ENCODE measurements at regions not wholly inside any gene's neighbourhood (a gene's known extent, or its start where the extent isn't known, plus 50 kb on each side); places are given as distances from the start of the nearest gene placed in this dataset.

DNA sequence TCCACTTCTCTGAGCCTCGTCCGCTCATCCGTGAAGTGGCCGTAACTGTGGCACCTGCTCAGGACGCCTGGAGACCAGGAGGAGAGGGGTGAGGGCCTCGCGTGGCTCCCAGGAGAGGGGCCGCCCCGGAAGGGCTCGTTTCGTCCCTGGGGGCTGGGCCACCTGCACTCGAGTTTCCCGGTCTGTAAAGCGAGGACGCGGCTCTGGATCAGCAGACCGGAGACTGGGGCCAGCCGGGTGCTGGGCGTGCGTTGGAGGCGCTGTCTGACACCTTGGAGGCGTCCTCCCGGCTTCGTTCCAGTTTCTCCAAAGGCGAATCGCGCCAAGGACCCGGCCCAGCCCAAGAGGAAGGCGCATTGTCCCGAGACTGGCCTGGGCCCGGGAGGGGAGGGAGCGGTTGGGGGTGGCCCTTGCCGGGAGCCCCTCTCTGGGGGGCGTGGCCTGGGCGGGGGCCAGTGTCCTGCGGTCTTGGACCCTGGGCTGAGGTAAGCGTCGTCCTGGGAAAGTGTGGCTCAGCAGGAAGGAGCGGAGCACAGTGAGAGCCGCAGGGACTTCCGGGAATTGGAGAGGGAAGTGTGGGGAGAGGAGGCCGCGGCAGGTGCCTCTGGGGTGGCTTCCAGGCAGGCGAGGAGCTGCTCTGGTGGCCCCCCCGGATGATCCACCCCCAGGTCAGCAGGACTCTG is 89.6 kb downstream of the FOXL3 start:
- TF ChIP-seq POLR2A (IDR thresholded peaks at IDR 0.05): no peak
- TF ChIP-seq, protein P1, sequence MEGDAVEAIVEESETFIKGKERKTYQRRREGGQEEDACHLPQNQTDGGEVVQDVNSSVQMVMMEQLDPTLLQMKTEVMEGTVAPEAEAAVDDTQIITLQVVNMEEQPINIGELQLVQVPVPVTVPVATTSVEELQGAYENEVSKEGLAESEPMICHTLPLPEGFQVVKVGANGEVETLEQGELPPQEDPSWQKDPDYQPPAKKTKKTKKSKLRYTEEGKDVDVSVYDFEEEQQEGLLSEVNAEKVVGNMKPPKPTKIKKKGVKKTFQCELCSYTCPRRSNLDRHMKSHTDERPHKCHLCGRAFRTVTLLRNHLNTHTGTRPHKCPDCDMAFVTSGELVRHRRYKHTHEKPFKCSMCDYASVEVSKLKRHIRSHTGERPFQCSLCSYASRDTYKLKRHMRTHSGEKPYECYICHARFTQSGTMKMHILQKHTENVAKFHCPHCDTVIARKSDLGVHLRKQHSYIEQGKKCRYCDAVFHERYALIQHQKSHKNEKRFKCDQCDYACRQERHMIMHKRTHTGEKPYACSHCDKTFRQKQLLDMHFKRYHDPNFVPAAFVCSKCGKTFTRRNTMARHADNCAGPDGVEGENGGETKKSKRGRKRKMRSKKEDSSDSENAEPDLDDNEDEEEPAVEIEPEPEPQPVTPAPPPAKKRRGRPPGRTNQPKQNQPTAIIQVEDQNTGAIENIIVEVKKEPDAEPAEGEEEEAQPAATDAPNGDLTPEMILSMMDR (IDR thresholded peaks at IDR 0.05): no peak
- TF ChIP-seq POLR2AphosphoS5 (IDR thresholded peaks at IDR 0.05): no peak
- H3K4me1 ChIP-seq: no peaks in the 10 kb centered on the region
- peaks cover 0 to 28% of the 10 kb centered on the region in 2 donors for H3K27me3 ChIP-seq
- H3K36me3 ChIP-seq: no peaks in the 10 kb centered on the region
- intact Hi-C loops (cut with DNase I; ENCODE audit: low total_unique reads): no loop called here
- peaks cover 4 to 12% of the 10 kb centered on the region in 2 donors for H3K9me3 ChIP-seq
- H3K27ac ChIP-seq: no peak overlapping the region
- DNase-seq (ENCODE audit: low spot score in 2 of 2): peak in 1 of 2 donors; percentile 16
- peak overlapping the region; percentile 21 to 57 (median 24) for H3K4me3 ChIP-seq

DNA sequence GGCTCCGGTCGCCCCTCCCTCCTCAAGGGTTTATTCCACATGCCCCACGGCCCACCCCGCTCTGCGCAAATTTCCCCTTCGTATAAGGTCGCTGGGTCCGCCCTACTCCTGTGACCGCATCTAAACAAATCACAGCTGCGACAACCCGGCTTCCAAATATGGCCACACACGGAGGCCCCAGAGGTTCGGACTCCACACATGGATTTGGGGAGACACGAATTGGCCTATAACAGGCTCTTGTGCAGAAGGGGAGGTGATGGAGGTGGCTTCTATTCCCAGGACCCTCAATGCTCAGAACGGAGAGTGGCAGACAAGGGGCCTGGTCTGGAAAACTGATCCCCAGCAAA is 90.1 kb downstream of the FOXL3 start:
- TF ChIP-seq POLR2A (IDR thresholded peaks at IDR 0.05) (no peak), POLR2AphosphoS5 (IDR thresholded peaks at IDR 0.05) (no peak)
- peak overlapping the region in 2 of 3 donors; percentile 24 to 57 for H3K4me3 ChIP-seq

DNA sequence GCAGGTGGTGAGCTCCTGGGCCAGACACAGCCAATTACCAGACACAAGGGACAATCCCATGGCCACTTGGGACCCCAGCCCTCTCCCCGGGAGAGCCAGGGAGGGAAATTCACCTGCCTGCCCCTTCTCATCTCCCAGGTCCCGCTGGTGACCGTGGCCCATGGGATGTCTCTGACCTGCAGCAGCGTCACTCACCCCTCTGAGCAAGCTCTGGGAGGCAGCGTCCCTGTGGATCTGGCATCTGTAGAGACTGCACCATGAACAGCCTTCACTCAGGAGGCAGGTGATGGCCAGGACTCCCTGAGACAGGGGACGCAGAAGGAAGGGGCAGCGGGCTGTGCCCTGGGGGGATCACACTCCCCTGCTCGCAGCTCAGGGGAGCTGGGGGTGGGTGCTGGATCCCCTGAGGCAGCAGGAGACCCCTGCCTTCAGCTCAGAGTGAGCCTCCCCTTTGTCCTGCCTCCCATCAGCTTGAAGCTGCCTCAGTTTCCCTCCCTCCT is 90.8 kb downstream of the FOXL3 start:
- Histone ChIP-seq H3K36me3 (no peaks in the 10 kb centered on the region), H3K27me3 (peaks cover 0 to 18% of the 10 kb centered on the region in 2 donors), H3K4me3 (no peak overlapping the region), H3K9me3 (peaks cover 8 to 16% of the 10 kb centered on the region in 2 donors), H3K27ac (no peak overlapping the region), H3K4me1 (no peaks in the 10 kb centered on the region)
- TF ChIP-seq POLR2AphosphoS5 (IDR thresholded peaks at IDR 0.05): no peak
- TF ChIP-seq POLR2A (IDR thresholded peaks at IDR 0.05): no peak
- TF ChIP-seq, protein P1 (IDR thresholded peaks at IDR 0.05): no peak
- DNase-seq (ENCODE audit: low spot score in 2 of 2): peak in 1 of 2 donors; percentile 15
- intact Hi-C loops (cut with DNase I; ENCODE audit: low total_unique reads): no loop called here

More for the DNA sequence above, 90.1 kb downstream of the FOXL3 start:
- Histone ChIP-seq H3K4me1 (no peaks in the 10 kb centered on the region), H3K27me3 (peaks cover 0 to 25% of the 10 kb centered on the region in 2 donors), H3K36me3 (no peaks in the 10 kb centered on the region), H3K9me3 (peaks cover 8 to 16% of the 10 kb centered on the region in 2 donors), H3K27ac (no peak overlapping the region)
- no peak for DNase-seq (ENCODE audit: low spot score in 2 of 2)
- intact Hi-C loops (cut with DNase I; ENCODE audit: low total_unique reads): no loop called here

DNA sequence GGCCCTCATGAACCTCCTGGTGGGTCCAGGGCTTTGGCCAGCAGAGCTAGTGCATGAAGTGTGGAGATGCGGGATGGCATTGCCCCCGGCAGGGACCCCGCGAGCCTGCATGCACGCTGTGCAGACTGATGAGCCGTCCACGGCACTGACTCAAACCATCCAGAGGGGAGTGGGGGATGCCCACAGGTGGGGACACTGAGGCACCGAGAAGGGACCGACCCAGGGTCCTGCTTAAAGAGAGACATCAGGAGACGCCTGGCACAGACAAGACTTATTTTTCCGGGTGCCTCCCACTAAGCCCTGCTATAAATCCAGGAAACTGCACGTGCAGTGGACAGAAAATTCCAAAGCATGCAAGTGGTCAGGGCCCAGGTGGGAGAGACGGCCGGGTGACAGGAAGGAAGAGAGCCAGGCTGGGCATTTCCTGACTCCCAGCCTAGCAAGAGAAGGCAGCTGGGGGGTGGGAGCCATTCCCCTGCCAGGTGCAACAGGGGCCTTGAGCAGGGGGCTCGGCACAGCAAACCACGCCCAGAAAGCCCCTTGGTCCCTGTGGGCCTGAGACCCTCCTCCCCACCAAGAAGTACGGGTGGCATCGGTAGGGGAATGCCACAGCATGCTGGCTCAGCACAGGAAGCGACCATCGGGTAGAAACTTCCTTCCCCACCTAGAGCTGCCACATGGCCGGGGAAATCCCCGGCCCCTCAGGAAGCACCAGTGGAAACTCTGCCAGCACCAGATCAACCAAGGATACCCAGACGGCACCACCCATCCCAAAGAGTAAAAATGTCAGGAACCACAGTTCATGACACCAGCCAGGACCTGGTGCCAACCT is 91.5 kb downstream of the FOXL3 start:
- peak in 1 of 2 donors; percentile 11 for DNase-seq (ENCODE audit: low spot score in 2 of 2)
- Histone ChIP-seq H3K36me3 (no peaks in the 10 kb centered on the region), H3K27me3 (peaks cover 0 to 12% of the 10 kb centered on the region in 2 donors), H3K4me1 (no peaks in the 10 kb centered on the region), H3K27ac (no peak overlapping the region), H3K9me3 (peaks cover 8 to 16% of the 10 kb centered on the region in 2 donors), H3K4me3 (no peak overlapping the region)
- TF ChIP-seq, protein P1 (IDR thresholded peaks at IDR 0.05): no peak
- TF ChIP-seq POLR2AphosphoS5 (IDR thresholded peaks at IDR 0.05) (no peak), POLR2A (IDR thresholded peaks at IDR 0.05) (no peak)
- intact Hi-C loops (cut with DNase I; ENCODE audit: low total_unique reads): no loop called here

DNA sequence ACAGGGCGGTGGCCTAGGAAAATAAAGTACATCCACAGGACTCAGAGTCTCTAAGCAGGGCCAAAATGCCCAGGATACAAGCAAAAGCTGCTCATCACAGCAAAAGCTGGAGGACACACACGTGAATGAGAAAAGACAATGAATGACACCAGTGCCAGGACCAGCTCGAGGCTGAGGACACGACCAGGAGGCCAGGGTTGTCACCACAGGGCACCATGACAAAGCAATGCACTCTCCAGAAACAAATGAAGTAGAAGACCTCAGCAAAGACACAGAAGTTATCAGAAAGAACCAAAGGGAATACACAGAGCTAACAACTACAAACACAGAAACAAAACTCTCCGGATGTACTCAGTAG is 92.1 kb downstream of the FOXL3 start:
- peaks cover 8 to 16% of the 10 kb centered on the region in 2 donors for H3K9me3 ChIP-seq
- peak in 1 of 2 donors; percentile 16 for DNase-seq (ENCODE audit: low spot score in 2 of 2)
- H3K4me1 ChIP-seq: no peaks in the 10 kb centered on the region
- H3K27ac ChIP-seq: no peak overlapping the region
- H3K36me3 ChIP-seq: no peaks in the 10 kb centered on the region
- peaks cover 0 to 8% of the 10 kb centered on the region in 2 donors for H3K27me3 ChIP-seq
- no peak overlapping the region for H3K4me3 ChIP-seq
- intact Hi-C loops (cut with DNase I; ENCODE audit: low total_unique reads): no loop called here
- no peak for TF ChIP-seq POLR2AphosphoS5 (IDR thresholded peaks at IDR 0.05)
- TF ChIP-seq, protein P1 (IDR thresholded peaks at IDR 0.05): no peak
- TF ChIP-seq POLR2A (IDR thresholded peaks at IDR 0.05): no peak

Measured in breast epithelium (tissue), 4 donors.